ENCODE measurements at regions not wholly inside any gene's neighbourhood (a gene's known extent, or its start where the extent isn't known, plus 50 kb on each side); places are given as distances from the start of the nearest gene placed in this dataset.

DNA sequence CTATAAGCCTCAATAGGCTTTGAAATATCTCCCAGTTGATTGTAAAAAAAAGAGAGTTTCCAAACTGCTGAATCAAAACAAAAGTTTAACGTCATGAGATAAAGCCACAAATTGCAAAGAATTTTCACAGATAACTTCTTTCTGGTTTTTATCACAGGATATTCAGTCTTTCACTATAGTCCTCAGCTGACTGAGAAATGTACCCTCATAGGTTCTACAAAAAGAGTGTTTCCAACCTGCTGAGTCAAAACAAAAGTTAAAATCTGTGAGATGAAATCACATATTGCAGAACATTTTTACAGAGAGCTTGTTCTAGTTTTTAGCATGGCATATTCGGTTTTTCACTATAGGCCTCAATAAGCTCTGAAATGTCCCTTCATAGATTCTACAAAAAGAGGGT, 559.2 kb downstream of the KCNJ18 start:
- TF ChIP-seq NFRKB (IDR thresholded peaks at IDR 0.05) (no peak), L3MBTL2 (conservative IDR thresholded peaks at IDR 0.05) (no peak), SP1 (IDR thresholded peaks at IDR 0.05) (no peak), CTBP1 (IDR thresholded peaks at IDR 0.05; ENCODE audit: borderline replicate concordance) (no peak), FOXK2 (IDR thresholded peaks at IDR 0.05) (no peak), ZNF384 (IDR thresholded peaks at IDR 0.05) (no peak), SUZ12 (IDR thresholded peaks at IDR 0.05) (no peak), FOXA1 (IDR thresholded peaks at IDR 0.05) (no peak)

All from HEK293T (cell line).